ENCODE measurements at regions not wholly inside any gene's neighbourhood (a gene's known extent, or its start where the extent isn't known, plus 50 kb on each side); places are given as distances from the start of the nearest gene placed in this dataset.

DNA sequence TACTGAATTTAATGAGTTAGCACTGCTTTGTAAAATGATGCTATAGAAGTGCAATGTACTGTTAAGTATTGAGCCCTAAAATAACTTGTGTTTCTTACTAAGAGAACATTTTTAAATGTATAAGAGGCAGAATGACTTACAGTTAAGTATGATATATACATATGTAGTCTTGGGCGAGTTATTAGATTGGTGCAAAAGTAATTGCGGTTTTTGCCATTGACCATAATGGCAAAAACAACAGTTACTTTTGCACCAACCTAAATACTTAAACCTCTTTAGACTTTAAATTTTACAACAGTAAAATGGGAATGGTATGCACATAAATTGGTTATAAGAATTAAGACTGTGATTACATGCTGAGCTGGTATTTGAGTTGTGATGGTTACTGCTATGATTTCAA lies 79.8 kb downstream of the CNTN3 start:
- TF ChIP-seq CTCF (IDR thresholded peaks at IDR 0.05) (no peak), POLR2AphosphoS5 (IDR thresholded peaks at IDR 0.05) (no peak), POLR2A (IDR thresholded peaks at IDR 0.05) (no peak), EP300 (IDR thresholded peaks at IDR 0.05) (no peak)

Measured in stomach (tissue), 4 donors.